ENCODE measurements at regions not wholly inside any gene's neighbourhood (a gene's known extent, or its start where the extent isn't known, plus 50 kb on each side); places are given as distances from the start of the nearest gene placed in this dataset.
A peak's percentile ranks its signal among the peaks of the same experiment; 100 is the strongest.
"Not testable (repeated sequence)": the region's sequence is repeated elsewhere in the genome, so short reads cannot be mapped to it uniquely, and the experiment has no call there.

GRCh38 chr12:89205517-89205916 lies 146.8 kb downstream of the DUSP6 start:
- no peak for TF ChIP-seq GATA1 (IDR thresholded peaks at IDR 0.05; ENCODE audit: low read depth, low read length)
- no peak for TF ChIP-seq POLR2A (IDR thresholded peaks at IDR 0.05; ENCODE audit: low read length)
- no peak for DNase-seq

GRCh38 chr12:89203144-89203543 lies 149.2 kb downstream of the DUSP6 start:
- DNase-seq: no peak
- TF ChIP-seq POLR2A (IDR thresholded peaks at IDR 0.05; ENCODE audit: low read length): no peak
- TF ChIP-seq GATA1 (IDR thresholded peaks at IDR 0.05; ENCODE audit: low read depth, low read length): no peak

- TF ChIP-seq POLR2A (IDR thresholded peaks at IDR 0.05; ENCODE audit: low read length): no peak
- no peak for TF ChIP-seq GATA1 (IDR thresholded peaks at IDR 0.05; ENCODE audit: low read depth, low read length)
- no peak for DNase-seq
Measured at GRCh38 chr12:89200217-89200616, 152.1 kb downstream of the DUSP6 start.

- peak in 1 of 2 experiments; percentile 45 for DNase-seq
- TF ChIP-seq POLR2A (IDR thresholded peaks at IDR 0.05; ENCODE audit: low read length): no peak
- TF ChIP-seq GATA1 (IDR thresholded peaks at IDR 0.05; ENCODE audit: low read depth, low read length): no peak
Measured at GRCh38 chr12:89195470-89195869, 156.8 kb downstream of the DUSP6 start.

- peak; percentile 3 to 13 for DNase-seq
- TF ChIP-seq POLR2A (IDR thresholded peaks at IDR 0.05; ENCODE audit: low read length): no peak
- TF ChIP-seq GATA1 (IDR thresholded peaks at IDR 0.05; ENCODE audit: low read depth, low read length): no peak
Measured at GRCh38 chr12:89194683-89195082, 157.6 kb downstream of the DUSP6 start.

GRCh38 chr12:89192429-89192828 lies 159.9 kb downstream of the DUSP6 start:
- no peak for DNase-seq
- TF ChIP-seq POLR2A (IDR thresholded peaks at IDR 0.05; ENCODE audit: low read length): no peak
- TF ChIP-seq GATA1 (IDR thresholded peaks at IDR 0.05; ENCODE audit: low read depth, low read length): no peak

- not testable (repeated sequence) for DNase-seq
Measured at GRCh38 chr12:89191597-89191996, 160.7 kb downstream of the DUSP6 start.

GRCh38 chr12:89189448-89189847 lies 162.9 kb downstream of the DUSP6 start:
- peak; percentile 12 to 23 for DNase-seq
- no peak for TF ChIP-seq GATA1 (IDR thresholded peaks at IDR 0.05; ENCODE audit: low read depth, low read length)
- no peak for TF ChIP-seq POLR2A (IDR thresholded peaks at IDR 0.05; ENCODE audit: low read length)

- TF ChIP-seq POLR2A (IDR thresholded peaks at IDR 0.05; ENCODE audit: low read length): no peak
- TF ChIP-seq GATA1 (IDR thresholded peaks at IDR 0.05; ENCODE audit: low read depth, low read length): no peak
- no peak for DNase-seq
Measured at GRCh38 chr12:89187507-89187906, 164.8 kb downstream of the DUSP6 start.

- no peak for DNase-seq
- no peak for TF ChIP-seq POLR2A (IDR thresholded peaks at IDR 0.05; ENCODE audit: low read length)
- no peak for TF ChIP-seq GATA1 (IDR thresholded peaks at IDR 0.05; ENCODE audit: low read depth, low read length)
Measured at GRCh38 chr12:89185889-89186288, 166.4 kb downstream of the DUSP6 start.

- TF ChIP-seq POLR2A (IDR thresholded peaks at IDR 0.05; ENCODE audit: low read length) (no peak), GATA1 (IDR thresholded peaks at IDR 0.05; ENCODE audit: low read depth, low read length) (no peak)
- DNase-seq: no peak
Measured at GRCh38 chr12:89185181-89185580, 167.1 kb downstream of the DUSP6 start.

- no peak for DNase-seq
- TF ChIP-seq GATA1 (IDR thresholded peaks at IDR 0.05; ENCODE audit: low read depth, low read length) (no peak), POLR2A (IDR thresholded peaks at IDR 0.05; ENCODE audit: low read length) (no peak)
Measured at GRCh38 chr12:89183985-89184435, 168.3 kb downstream of the DUSP6 start.

GRCh38 chr12:89181271-89181920 lies 170.9 kb downstream of the DUSP6 start:
- DNase-seq: no peak
- TF ChIP-seq GATA1 (IDR thresholded peaks at IDR 0.05; ENCODE audit: low read depth, low read length) (no peak), POLR2A (IDR thresholded peaks at IDR 0.05; ENCODE audit: low read length) (no peak)

- DNase-seq: no peak
- TF ChIP-seq GATA1 (IDR thresholded peaks at IDR 0.05; ENCODE audit: low read depth, low read length) (no peak), POLR2A (IDR thresholded peaks at IDR 0.05; ENCODE audit: low read length) (no peak)
Measured at GRCh38 chr12:89180496-89180895, 171.8 kb downstream of the DUSP6 start.

- DNase-seq: peak; percentile 23 to 66
- TF ChIP-seq POLR2A (IDR thresholded peaks at IDR 0.05; ENCODE audit: low read length): no peak
- TF ChIP-seq GATA1 (IDR thresholded peaks at IDR 0.05; ENCODE audit: low read depth, low read length): no peak
Measured at GRCh38 chr12:89179983-89180382, 172.3 kb downstream of the DUSP6 start.
